ENCODE measurements at regions not wholly inside any gene's neighbourhood (a gene's known extent, or its start where the extent isn't known, plus 50 kb on each side); places are given as distances from the start of the nearest gene placed in this dataset.

- TF ChIP-seq, protein P1, sequence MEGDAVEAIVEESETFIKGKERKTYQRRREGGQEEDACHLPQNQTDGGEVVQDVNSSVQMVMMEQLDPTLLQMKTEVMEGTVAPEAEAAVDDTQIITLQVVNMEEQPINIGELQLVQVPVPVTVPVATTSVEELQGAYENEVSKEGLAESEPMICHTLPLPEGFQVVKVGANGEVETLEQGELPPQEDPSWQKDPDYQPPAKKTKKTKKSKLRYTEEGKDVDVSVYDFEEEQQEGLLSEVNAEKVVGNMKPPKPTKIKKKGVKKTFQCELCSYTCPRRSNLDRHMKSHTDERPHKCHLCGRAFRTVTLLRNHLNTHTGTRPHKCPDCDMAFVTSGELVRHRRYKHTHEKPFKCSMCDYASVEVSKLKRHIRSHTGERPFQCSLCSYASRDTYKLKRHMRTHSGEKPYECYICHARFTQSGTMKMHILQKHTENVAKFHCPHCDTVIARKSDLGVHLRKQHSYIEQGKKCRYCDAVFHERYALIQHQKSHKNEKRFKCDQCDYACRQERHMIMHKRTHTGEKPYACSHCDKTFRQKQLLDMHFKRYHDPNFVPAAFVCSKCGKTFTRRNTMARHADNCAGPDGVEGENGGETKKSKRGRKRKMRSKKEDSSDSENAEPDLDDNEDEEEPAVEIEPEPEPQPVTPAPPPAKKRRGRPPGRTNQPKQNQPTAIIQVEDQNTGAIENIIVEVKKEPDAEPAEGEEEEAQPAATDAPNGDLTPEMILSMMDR (IDR thresholded peaks at IDR 0.05), result no peak
- TF ChIP-seq POLR2A (IDR thresholded peaks at IDR 0.05), result no peak
- TF ChIP-seq POLR2AphosphoS5 (IDR thresholded peaks at IDR 0.05), result no peak
- TF ChIP-seq EP300 (IDR thresholded peaks at IDR 0.05), result no peak
These were observed 259.1 kb downstream of the FGFR2 start for GRCh38 chr10:121339114-121339513.

All from gastroesophageal sphincter (tissue), 3 donors.